ENCODE measurements at regions not wholly inside any gene's neighbourhood (a gene's known extent, or its start where the extent isn't known, plus 50 kb on each side); places are given as distances from the start of the nearest gene placed in this dataset.

DNA sequence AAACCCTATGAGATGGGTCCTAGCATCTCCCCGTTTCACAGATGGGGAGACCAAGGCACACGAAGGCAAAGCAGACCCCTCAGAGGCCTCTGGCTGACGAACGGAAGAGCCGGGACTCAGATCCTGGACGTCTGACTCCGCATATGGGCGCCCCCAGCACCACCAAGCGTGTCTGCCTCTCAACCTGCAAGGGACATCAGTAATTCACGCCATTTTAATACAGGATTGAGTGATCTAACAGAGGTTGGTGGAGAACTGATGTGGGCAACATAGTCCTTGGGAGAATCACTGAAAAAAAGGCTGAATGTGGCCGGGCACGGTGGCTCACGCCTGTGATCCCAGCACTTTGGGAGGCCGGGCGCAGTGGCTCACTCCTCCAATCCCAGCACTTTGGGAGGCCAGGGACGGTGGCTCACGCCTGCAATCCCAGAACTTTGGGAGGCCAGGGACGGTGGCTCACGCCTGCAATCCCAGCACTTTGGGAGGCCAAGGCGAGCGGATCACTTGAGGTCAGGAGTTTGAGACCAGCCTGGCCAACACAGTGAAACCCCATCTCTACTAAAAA, 206.6 kb downstream of the DLL1 start:
- no peak for DNase-seq

DNA sequence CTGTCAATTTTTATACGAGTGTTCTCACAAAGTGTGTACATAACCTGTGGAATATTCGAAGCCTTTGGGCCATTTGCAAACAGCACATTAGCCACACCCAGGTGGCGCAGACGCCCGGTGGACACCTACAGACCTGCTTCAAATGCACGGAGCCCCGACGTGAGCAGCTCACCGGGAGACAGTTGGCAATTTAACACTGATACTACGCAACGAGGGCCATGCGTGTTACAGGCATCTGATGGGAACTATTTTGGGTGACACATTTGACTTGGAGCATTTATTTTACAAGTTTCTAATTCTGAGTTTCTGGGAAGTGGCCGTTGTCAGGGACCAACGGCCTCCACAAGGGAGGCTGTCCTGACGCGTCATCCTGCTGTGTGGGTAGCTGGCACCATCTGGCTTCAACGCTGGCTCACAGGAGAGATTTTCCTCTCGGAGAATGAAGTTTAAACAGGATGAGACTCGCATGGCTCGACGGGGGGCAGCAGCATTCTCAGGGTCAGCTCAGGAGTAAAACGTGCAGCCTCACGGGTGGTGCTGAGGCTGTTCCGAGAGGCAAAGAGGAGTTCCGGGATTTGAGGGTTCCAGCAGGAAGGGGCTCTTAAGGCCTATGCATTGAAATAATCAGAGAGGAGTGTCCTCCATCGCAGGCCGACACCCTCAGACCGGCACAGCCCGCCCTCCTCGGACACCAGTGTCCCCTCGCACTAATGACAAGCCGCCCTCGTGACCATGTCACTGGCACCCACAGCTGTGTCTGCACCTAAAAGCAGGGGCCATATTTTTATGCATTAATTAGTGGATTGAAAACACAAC, 207.4 kb downstream of the DLL1 start:
- DNase-seq = no peak

DNA sequence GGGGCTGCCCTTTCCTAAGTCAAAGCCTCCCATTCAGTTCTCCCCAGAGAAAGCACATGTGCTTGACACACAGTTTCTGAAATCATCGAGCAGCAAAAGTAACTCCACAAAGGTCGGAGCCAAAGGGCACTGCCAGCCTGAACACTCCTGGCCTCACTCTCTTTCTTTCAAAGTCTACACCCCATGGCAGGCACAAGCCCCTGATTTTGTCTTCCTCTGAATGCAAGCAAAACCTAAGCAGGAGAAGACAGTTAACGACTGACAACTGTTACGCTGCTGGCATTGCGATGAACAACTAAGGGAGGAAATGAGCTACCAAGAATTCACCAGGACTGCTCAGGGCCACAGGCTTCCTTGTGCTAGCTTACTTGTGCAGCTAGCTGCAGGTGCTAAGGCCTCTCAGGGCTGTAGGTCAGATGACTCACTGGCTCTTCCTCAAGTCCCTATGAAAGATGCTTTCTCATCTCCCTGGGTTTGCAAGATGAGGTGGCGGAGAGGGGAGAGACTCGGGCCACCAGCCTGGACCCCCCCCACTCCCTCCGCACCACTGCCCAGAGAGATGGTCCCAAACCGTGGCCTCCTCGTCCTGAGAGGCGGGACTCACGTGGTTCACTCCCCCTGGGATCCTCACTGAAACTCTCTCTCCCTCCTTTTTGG, 208.2 kb downstream of the DLL1 start:
- DNase-seq = no peak

DNA sequence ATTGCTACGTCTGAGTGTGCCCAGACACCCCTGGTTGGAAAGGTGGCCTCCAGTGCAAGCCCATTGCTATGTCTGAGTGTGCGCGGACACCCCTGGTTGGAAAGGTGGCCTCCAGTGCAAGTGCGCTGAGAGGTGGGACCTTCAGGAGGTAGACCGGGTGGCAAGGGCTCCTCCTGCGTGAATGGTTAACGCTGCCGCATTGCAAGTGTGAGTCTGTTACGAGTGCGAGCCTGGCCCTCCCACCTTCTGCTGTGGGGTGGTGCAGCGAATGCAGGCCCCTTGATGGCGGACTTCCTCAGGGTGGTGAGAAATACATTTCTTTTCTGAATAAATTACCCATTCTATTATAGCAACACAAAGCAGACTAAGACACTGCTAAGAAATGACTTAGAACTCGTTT, 208.8 kb downstream of the DLL1 start:
- no peak for DNase-seq

DNA sequence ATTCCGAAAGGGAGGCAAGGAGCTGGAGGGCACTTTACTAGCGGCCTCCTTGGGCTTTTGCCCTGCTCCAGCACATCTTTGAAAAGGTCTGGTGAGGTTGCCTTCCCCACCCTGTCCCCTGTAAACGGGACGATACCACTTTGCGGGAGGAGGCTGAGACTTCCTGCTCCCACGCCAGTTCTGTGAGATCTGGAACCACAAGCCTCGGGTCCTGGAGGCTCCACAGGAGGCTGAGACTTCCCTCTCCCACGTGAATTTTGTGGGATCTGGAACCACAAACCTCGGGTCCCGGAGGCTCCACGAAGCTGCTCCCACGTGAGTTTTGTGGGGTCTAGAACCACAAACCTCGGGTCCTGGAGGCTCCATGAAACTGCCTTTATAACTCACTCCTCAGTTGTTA, 209.3 kb downstream of the DLL1 start:
- no peak for DNase-seq

DNA sequence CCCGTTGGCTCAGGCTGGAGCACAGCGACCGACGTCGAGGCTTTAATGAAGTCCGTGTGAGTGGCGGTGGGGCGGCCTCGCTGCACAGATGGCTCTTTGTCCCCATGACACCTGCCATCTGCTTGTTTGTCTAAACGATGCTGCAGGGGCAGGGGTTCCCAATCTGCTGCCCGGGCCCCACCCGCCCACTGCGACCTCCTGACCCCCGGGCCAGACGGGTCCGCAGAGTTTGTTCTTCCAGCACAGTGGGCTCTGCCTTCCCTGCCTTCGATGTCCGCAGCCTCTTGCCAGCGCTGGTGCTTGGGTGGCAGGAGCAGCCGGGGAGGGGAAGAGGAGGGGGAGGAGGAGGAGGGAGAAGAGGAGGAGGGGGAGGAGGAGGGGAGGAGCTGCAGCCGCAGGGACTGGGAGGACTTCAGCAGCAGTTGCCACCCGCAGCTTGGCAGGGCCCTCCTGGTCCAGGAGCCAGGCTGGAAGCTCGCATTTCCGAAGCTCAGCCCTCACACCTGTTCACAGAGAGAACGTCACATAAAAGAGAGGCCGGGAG, 210.0 kb downstream of the DLL1 start:
- no peak for DNase-seq

DNA sequence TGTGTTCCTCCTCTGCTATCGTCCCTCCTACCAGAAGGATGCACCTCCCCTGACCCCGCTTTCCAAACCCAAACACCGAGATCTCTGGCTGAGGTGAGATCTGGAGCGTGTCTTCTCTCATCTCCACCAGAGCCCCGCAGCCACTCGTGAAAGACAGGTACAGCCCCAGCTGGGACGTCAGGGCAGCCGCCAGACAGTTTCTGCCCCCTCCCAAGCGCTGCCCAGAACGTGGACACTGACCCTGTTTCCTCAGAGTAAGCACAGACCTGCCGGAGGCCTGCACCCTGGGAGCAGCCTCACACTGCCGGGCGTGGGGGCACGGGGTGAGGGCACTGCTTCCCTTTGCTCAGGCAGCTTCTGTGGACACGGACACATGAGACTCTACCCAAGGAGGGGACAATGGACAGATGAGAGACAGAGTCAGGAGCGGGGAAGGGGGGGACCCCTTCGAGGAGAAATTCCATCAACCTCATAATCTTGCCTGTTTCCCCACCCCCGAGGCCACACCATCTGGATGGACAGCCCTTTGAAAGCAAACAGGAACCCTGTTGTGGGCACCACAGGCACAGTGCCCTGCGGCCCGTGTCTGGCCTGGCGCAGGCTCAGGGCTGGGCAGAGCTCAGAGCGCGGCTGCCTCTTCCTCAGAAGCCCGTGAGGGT, 210.6 kb downstream of the DLL1 start:
- DNase-seq = no peak

DNA sequence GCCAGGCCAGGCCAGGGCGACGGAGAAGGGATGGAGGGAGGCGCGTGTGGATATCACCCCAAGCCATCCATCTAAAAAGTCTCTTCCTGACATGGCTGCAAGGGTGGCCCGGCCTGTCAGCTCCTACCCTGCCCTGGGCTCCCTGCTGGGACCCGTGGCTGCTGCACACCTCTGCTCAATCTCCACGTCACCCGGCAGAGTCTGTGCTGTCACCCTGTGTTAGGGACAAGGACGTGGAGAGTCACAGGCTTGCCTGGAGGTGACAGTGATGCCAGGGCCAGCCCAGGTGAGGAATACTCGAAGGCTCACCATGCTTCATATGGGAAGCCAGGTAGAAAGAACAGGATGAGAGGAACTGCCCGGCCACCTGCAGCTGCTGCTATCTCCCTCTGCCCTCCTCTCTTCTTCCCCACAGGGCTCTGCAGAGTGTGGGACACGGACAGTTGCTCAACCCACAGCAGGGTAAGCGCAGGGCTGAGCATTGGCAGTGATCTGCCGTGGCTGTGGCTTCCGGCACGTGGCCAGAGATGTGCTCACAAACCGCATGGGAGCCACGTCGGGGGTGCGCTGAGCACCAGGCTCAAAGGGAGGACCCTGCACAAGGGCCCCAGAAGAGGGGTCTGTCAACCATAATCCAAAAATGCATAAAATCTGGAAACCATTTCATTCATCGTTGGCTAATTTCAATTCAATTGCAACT, 214.3 kb downstream of the DLL1 start:
- DNase-seq = no peak

DNA sequence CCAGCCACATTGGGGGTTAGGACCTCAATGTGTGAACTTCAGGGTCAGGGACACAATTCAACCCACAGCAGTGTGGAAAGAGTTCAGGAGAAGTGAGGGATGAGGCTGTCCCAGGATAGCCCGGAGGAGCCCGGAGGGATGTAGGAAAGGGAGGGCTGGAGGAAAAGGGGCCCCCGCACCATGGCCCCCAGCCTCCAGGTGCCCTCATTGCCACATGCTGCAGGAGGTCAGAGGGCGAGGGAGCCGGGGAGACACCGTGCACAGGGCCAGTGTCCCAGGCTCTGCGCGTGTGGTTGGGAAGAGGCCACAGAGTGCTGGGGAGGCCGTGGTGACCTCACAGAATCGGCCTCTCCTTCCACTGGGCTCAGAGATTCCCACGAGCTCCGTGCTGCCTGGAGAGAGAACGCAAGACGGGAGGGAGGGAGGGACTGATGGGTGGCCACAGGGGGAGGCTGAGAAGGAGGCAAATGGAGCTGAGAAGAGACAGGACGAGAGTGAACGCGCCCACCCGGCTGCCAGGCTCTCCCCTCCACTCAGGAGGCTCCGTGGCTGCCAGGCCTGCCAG, 215.1 kb downstream of the DLL1 start:
- DNase-seq = no peak

DNA sequence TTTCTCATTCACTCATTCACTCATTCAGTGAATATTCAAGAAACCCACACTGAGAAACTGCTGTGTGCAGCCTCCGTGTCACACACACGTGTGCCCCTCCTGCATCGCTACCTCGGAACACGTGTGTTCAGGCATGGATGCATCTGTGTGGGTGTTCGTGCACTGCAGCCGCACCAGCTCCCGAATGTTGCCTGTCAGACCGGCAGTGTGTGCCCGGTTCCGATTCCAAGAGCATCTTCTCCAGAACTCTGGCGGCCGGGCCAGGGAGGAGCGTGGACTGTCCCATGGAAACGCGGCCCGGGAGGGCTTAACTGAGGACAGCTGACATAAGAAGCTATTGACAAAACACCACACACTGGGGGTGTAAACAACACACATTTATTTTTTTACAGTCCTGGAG, 216.0 kb downstream of the DLL1 start:
- DNase-seq = no peak

DNA sequence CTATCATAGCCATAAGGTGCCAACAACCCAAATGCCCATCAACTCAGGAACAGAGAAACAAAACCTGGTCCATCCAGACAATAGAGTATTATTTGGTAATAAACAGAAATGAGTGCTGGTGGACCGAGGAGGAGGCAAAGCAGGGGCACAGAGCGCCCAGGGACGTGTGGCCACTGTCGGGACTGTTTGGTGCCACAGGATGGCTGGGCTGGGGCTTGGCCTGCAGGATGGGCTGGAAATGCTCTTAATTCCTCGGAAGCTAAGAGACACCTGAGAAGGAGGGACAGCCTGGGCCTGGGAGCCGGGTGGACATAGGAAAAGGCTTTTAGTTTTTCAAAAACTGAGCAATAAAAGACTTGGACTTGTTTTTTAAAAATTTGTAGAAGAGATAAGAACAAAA, 216.4 kb downstream of the DLL1 start:
- no peak for DNase-seq

DNA sequence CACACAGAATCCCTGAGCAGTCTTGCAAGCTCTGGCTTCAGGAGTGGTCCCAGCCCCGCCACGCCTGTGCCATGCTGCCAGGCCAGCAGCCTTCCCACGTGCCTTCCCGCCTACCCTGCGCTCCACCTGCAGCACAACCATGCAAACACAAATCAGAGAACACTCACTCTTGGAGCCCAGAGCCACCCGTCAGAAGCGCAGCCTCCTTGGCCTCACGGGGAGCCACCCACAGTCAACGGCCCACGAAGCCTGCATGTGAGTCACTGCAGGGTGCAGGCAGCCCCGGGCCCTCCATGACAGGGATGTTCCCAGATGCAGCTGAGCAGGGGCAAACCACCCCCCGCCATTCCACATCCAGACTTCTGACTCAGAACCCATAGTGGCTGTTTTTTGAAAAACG, 217.0 kb downstream of the DLL1 start:
- DNase-seq = no peak

DNA sequence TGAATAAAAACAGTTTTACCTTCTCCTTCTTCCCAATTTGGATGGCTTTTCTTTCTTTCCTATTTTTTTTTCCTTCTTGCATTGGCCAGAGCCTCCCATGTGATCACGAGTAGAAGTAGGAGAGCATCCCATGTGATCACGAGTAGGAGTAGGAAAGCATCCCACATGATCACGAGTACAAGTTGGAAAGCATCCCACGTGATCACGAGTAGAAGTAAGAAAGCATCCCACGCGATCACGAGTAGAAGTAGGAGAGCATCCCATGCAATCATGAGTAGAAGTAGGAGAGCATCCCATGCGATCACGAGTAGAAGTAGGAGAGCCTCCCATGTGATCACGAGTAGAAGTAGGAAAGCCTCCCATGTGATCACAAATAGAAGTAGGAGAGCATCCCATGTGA, 218.6 kb downstream of the DLL1 start:
- no peak for DNase-seq

DNA sequence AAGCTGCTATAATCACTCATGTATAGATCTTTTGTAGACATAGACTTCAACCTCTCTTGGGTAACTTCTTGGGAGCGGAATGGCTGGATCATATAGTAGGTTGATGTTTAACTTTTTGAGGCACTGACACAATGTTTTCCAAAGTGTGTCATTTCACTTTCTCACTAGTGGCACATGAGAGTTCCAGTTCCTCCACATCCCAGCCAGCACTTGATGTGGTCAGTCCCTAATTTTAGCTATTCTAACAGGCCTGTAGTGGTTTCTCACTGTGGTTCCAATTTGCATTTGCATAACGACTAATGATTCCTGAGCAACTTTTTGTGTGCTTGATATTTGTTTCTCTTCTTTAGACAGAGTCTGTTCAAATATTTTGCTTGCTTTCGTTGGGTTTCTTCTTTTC, 221.3 kb downstream of the DLL1 start:
- no peak for DNase-seq

DNA sequence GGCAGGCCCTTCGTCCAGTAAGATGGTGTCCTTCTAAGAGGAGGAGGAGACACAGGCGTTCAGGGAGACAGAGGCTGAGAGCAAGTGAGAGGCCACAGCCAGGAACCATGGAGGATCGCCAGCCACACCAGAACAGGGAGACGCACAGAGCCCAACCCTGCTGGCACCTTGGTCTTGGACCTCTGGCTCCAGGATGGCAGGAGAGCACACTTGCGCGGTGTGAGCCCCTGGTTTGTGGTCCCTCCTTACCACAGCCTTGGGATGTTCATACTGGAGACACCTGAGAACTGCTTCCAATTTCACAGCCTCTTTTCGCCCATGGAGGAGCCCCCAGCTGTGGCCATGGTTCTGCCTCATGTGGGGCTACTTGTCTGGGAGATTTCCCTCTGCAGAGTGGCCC, 222.4 kb downstream of the DLL1 start:
- DNase-seq = no peak

DNA sequence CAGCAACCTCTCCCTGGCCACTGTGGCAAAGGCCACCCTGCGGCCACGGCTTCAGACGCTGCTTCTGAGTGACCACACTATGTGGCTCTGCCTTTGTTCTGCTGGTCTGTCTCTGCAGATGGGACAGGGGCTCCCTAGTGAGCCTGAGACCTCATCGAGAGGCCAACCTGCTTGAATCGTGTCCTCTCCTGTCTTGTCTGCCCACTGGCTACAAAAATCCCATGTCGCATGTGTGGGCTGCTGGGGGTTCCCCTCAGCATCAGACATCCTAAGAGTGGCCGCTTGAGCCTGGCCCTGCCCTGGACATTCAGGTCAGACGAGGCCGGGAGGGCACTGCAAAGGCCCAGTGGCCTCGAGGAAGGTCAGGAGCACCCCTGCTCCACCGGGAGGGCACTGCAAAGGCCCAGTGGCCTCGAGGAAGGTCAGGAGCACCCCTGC, 222.9 kb downstream of the DLL1 start:
- no peak for DNase-seq

DNA sequence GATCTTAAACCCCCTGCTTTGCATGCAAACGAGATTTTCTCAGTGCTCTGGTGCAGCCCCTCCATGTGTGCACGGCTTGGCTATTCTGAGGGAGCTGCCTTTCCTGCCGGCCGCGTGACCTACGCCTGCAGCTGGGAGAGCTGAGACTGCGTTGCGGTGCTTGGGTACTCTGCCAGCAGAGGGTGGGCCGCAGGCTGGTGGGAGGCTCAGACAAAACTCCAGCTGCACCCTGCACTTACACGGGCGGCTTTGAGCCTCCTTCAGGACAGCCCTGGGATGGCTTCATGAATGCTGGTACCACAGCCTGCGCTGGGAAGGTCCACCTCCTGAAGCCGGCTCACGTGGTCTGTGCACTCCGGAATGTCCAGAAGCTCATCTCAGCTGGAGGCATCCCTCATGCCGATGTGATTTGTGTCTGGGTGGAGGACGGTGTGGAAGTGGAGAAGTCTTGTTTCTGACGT, 223.7 kb downstream of the DLL1 start:
- DNase-seq = no peak

DNA sequence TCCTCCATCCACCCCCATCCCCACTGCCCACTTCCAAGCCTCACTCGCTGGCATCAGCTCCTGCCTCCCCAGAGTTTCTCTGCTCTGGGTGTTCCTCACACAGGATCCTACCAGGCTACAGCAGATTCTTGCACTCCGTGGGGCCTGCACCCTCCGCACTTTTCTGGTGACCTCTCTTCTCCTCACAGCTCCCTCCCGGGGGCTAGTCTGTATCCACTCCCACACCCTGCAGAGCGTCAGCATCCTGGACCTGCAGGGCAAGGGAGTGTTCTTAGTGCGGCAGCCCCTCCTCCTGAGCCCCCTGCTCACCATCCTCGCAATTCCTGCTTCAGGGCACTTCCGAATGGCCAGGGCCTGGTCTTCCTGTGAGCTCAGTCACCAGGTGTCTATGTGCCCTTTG, 224.2 kb downstream of the DLL1 start:
- no peak for DNase-seq

DNA sequence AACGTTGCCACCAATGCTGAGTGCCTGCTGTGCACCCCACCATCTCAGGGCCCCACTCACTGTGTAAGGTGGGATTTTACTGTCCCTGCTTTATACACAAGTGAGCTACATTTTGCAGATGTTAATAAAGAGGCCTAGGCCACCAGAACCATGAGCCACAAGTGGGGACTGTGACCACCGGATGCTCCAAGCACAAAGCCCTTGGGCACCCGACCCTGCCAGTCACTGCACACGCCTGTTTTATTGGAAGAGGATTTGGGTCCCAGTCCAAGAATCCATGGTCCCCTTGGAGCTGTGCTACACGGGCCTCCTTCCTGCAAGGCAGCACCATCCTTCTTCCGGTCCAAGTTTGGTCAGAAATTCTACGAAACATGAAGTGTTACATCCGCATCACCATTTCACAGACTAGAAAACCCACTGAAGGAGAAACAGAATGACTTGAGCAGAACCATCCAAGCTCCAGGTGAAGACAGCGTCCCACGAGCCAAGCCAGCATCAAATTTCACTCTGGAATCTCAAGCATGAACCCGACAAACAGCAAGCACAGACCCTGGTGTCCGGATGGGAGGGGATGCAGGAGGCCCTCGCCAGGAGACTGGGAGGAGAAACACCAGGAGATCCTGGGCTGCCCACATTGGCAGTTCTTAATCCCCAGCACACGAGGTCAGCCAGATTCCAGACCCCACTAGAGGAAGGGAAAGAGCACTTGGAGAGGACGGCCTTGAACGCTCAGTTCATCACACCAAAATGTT, 226.9 kb downstream of the DLL1 start:
- DNase-seq = peak; percentile 60

DNA sequence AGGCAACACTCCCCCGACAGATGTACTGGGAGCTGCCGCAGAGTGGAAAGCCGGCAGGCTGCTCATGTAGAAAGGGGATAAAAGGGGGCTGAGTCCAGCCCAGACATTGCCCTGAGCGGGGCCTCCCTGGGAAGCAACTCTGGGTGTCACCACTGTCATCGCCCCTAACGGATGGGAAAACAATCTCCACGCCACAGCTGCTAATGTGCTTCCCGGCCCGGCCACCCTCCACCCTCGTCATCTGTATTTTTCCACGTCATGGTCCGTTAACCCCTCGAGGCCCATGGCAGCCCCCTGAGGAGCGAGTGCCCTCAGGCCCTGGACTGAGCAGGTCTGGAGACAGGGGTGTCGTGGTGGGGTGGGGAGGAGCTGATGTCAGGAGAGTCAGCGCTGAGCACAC, 227.4 kb downstream of the DLL1 start:
- no peak for DNase-seq

DNA sequence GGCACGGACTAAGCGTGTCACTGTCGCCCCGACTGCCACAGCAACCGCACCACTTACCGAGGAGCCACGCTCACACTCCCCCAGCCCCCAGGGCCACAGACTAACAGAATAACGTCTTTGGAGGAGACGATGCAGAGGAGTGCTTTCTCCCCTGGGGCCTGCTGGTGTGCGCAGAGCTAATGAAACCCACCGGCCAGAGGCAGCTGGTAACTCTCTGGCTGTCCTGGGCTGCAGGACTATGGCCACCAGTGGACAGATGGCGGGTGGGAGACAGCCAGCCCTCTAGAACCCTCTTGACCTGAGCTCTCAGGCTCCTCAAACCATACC, 228.0 kb downstream of the DLL1 start:
- no peak for DNase-seq

Data from renal pelvis (tissue), 1 donor.